A549 (cell line): ENCODE measurements at regions not wholly inside any gene's neighbourhood (a gene's known extent, or its start where the extent isn't known, plus 50 kb on each side); places are given as distances from the start of the nearest gene placed in this dataset.

ENCODE experiments used
- ATAC-seq, 2 experiments: fragments of 200-7000 bp in 1 of 2; fragments of >200 bp in 1 of 2; cut with Nextera tagmentation in 1 of 2; cut with Tn5 transposase in 1 of 2; 3 replicates each; pipeline versions ENCODE4 v1.8.0 to v1.9.1; 2018 to 2020; ENCODE audit warnings: mild to moderate bottlenecking in 1 of 2, moderate library complexity in 1 of 2
- CTCF ChIA-PET: fragments of 300-600 bp; sonication (Branson Sonifier 250); formaldehyde crosslinking; extraction: SDS; loops from one replicate; lab custom pipeline; 2021; ENCODE audit warnings: antibody characterized with exemption, inconsistent platforms; lab: Yijun Ruan, JAX
- POLR2A ChIA-PET: fragments of 350-600 bp; formaldehyde crosslinking; extraction: SDS; loops from one replicate; lab custom pipeline; 2021; ENCODE audit warnings: antibody characterized with exemption, inconsistent platforms; lab: Yijun Ruan, JAX
- DNase-seq, 2 experiments: peaks; one replicate each; pipeline versions ENCODE4 v3.0.0 to v3.0.0-alpha.2; 2011 to 2016; ENCODE audit warnings: low read depth in 1 of 2, low spot score in 1 of 2
- FAIRE-seq: peaks from 2 replicates; lab custom pipeline; 2011; peaks lifted over from hg19 to GRCh38; lab: Jason Lieb, UNC
- H3K27ac ChIP-seq, 2 experiments: fragments of >200 bp; sonication (Bioruptor Twin); formaldehyde crosslinking; 3 replicates each; pipeline ENCODE4 v1.5.1; 2016 to 2017
- H3K4me1 ChIP-seq: fragments of >200 bp; sonication (Bioruptor Twin); formaldehyde crosslinking; 3 replicates; pipeline ENCODE4 v1.6.1; 2016
- H3K4me2 ChIP-seq: fragments of >200 bp; sonication (Bioruptor Twin); formaldehyde crosslinking; 3 replicates; pipeline ENCODE4 v1.6.1; 2016
- H3K4me3 ChIP-seq: fragments of >200 bp; sonication (Bioruptor Twin); formaldehyde crosslinking; 3 replicates; pipeline ENCODE4 v1.5.1; 2016
- H3K9me3 ChIP-seq: fragments of >200 bp; sonication (Bioruptor Twin); formaldehyde crosslinking; 3 replicates; pipeline ENCODE4 v1.6.1; 2016
- BHLHE40 ChIP-seq: IDR thresholded peaks from 2 replicates; pipeline ENCODE4 v1.6.1; 2012; ENCODE audit warnings: low read depth, low read length, inconsistent platforms
- CHD2 ChIP-seq: fragments of 150-350 bp; IDR thresholded peaks from 2 replicates; pipeline ENCODE4 v1.6.1; 2014; ENCODE audit warnings: low read length; ENCODE audit not compliant: partially characterized antibody
- CHD4 ChIP-seq: fragments of 200-600 bp; sonication (generic); IDR thresholded peaks from 2 replicates; pipeline ENCODE4 v1.6.1; 2016; ENCODE audit warnings: antibody characterized with exemption, mild to moderate bottlenecking, borderline replicate concordance
- EHMT2 ChIP-seq: fragments of 200-600 bp; sonication (generic); IDR thresholded peaks from 2 replicates; pipeline ENCODE4 v1.6.1; 2016; ENCODE audit warnings: antibody characterized with exemption, low read depth, mild to moderate bottlenecking, moderate library complexity
- FOSL2 ChIP-seq, 2 experiments: fragments of 450-650 bp in 1 of 2; fragments of >200 bp in 1 of 2; sonication (Bioruptor Twin) in 1 of 2; formaldehyde crosslinking; IDR thresholded peaks; 2 replicates each; pipeline versions ENCODE4 v1.5.0 to v1.6.1; 2016 to 2020; ENCODE audit warnings: mild to moderate bottlenecking in 1 of 2, moderate library complexity in 1 of 2
- FOXS1 ChIP-seq: fragments of 250-450 bp; sonication (Bioruptor Pico); IDR thresholded peaks from 2 replicates; pipeline ENCODE4 v1.5.0; 2020; ENCODE audit warnings: mild to moderate bottlenecking, moderate library complexity
- GATA3 ChIP-seq: IDR thresholded peaks from 2 replicates; pipeline ENCODE4 v1.6.1; 2012; ENCODE audit warnings: borderline replicate concordance
- HEYL ChIP-seq: fragments of 250-450 bp; sonication (Bioruptor Pico); IDR thresholded peaks from 2 replicates; pipeline ENCODE4 v1.8.0; 2021; ENCODE audit warnings: mild to moderate bottlenecking, moderate library complexity
- HOXA7 ChIP-seq: fragments of 250-450 bp; sonication (Bioruptor Pico); IDR thresholded peaks from 2 replicates; pipeline ENCODE4 v1.5.0; 2020; ENCODE audit warnings: mild to moderate bottlenecking, moderate library complexity
- HOXB5 ChIP-seq: fragments of 250-450 bp; sonication (Bioruptor Pico); IDR thresholded peaks from 2 replicates; pipeline ENCODE4 v1.5.0; 2020; ENCODE audit warnings: mild to moderate bottlenecking, moderate library complexity
- JUN ChIP-seq, 2 experiments: fragments of >200 bp; sonication (Bioruptor Twin); formaldehyde crosslinking; IDR thresholded peaks; 2 replicates in 1 of 2; 3 replicates in 1 of 2; pipeline ENCODE4 v1.6.1; 2016 to 2017
- JUNB ChIP-seq: fragments of >200 bp; sonication (Bioruptor Twin); formaldehyde crosslinking; IDR thresholded peaks from 2 replicates; pipeline ENCODE4 v1.6.1; 2016
- KDM5A ChIP-seq: fragments of 200-600 bp; sonication (generic); IDR thresholded peaks from 2 replicates; pipeline ENCODE4 v1.6.1; 2016; ENCODE audit warnings: antibody characterized with exemption, mild to moderate bottlenecking
- MAFK ChIP-seq: fragments of 450-650 bp; IDR thresholded peaks from 2 replicates; pipeline ENCODE4 v1.6.1; 2014; ENCODE audit not compliant: partially characterized antibody
- NFE2L2 ChIP-seq: fragments of 150-350 bp; conservative IDR thresholded peaks from 2 replicates; pipeline ENCODE4 v1.6.1; 2014; ENCODE audit warnings: low read length
- NR3C1 ChIP-seq: fragments of >200 bp; sonication (Bioruptor Twin); formaldehyde crosslinking; IDR thresholded peaks from 3 replicates; pipeline ENCODE4 v1.6.1; 2017
- PHF8 ChIP-seq: fragments of 200-600 bp; sonication (generic); IDR thresholded peaks from 2 replicates; pipeline ENCODE4 v1.6.1; 2016; ENCODE audit warnings: low read depth, mild to moderate bottlenecking, antibody characterized with exemption, moderate library complexity, borderline replicate concordance
- RARB ChIP-seq: fragments of 250-450 bp; sonication (Bioruptor Pico); IDR thresholded peaks from 2 replicates; pipeline ENCODE4 v1.8.0; 2021; ENCODE audit warnings: mild to moderate bottlenecking, moderate library complexity
- RFX5 ChIP-seq: fragments of 450-650 bp; IDR thresholded peaks from 2 replicates; pipeline ENCODE4 v1.7.1; 2014; ENCODE audit warnings: antibody characterized with exemption, mild to moderate bottlenecking, moderate library complexity
- RNF2 ChIP-seq: fragments of 200-600 bp; sonication (generic); IDR thresholded peaks from 2 replicates; pipeline ENCODE4 v1.6.1; 2016; ENCODE audit warnings: low read depth, mild to moderate bottlenecking, antibody characterized with exemption, moderate library complexity, borderline replicate concordance
- SMC3 ChIP-seq: fragments of >200 bp; sonication (Bioruptor Twin); formaldehyde crosslinking; IDR thresholded peaks from 3 replicates; pipeline ENCODE4 v1.6.1; 2018; ENCODE audit warnings: inconsistent platforms
- SREBF2 ChIP-seq: fragments of 450-650 bp; IDR thresholded peaks from 2 replicates; pipeline ENCODE4 v1.6.1; 2014; ENCODE audit warnings: mild to moderate bottlenecking, moderate library complexity
- ZC3H11A ChIP-seq: fragments of 450-650 bp; IDR thresholded peaks from 2 replicates; pipeline ENCODE4 v1.6.1; 2014; ENCODE audit warnings: antibody characterized with exemption, mild to moderate bottlenecking
- ZFP36 ChIP-seq: fragments of 450-650 bp; IDR thresholded peaks from 2 replicates; pipeline ENCODE4 v1.6.1; 2014; ENCODE audit warnings: borderline replicate concordance; ENCODE audit not compliant: partially characterized antibody
- WGBS: methylation state at CpG from one replicate; pipeline ENCODE4 v1.1.6; 2017; ENCODE audit errors: missing lambda C conversion rate; 5-methylcytosine and 5-hydroxymethylcytosine counted together
- TF ChIP-seq, protein P1 (sequence below): fragments of >200 bp; sonication (Bioruptor Twin); formaldehyde crosslinking; IDR thresholded peaks from 3 replicates; pipeline ENCODE4 v1.5.1; 2016
- TF ChIP-seq, protein P2 (sequence below): fragments of >200 bp; sonication (Bioruptor Twin); formaldehyde crosslinking; IDR thresholded peaks from 3 replicates; pipeline ENCODE4 v1.6.1; 2016
- TF ChIP-seq, protein P3 (sequence below): IDR thresholded peaks from 2 replicates; pipeline ENCODE4 v1.6.1; 2012

GRCh38 chr6:120779441-120779840 is 554.8 kb downstream of the TBC1D32 start:
- Histone ChIP-seq H3K4me1 (no peaks in the 10 kb centered on the region), H3K4me3 (no peak overlapping the region), H3K27ac (no peak overlapping the region), H3K4me2 (no peak overlapping the region), H3K9me3 (no peaks in the 10 kb centered on the region)
- ChIA-PET POLR2A (no interaction called here), CTCF (no interaction called here)
- no peak for TF ChIP-seq ZC3H11A
- no peak for TF ChIP-seq BHLHE40
- TF ChIP-seq HOXA7: no peak
- no peak for TF ChIP-seq CHD2
- no peak for TF ChIP-seq HOXB5
- TF ChIP-seq SMC3: no peak
- TF ChIP-seq NR3C1: no peak
- TF ChIP-seq KDM5A: no peak
- TF ChIP-seq JUN (IDR thresholded peaks at IDR 0.05): no peak
- TF ChIP-seq, protein P1, sequence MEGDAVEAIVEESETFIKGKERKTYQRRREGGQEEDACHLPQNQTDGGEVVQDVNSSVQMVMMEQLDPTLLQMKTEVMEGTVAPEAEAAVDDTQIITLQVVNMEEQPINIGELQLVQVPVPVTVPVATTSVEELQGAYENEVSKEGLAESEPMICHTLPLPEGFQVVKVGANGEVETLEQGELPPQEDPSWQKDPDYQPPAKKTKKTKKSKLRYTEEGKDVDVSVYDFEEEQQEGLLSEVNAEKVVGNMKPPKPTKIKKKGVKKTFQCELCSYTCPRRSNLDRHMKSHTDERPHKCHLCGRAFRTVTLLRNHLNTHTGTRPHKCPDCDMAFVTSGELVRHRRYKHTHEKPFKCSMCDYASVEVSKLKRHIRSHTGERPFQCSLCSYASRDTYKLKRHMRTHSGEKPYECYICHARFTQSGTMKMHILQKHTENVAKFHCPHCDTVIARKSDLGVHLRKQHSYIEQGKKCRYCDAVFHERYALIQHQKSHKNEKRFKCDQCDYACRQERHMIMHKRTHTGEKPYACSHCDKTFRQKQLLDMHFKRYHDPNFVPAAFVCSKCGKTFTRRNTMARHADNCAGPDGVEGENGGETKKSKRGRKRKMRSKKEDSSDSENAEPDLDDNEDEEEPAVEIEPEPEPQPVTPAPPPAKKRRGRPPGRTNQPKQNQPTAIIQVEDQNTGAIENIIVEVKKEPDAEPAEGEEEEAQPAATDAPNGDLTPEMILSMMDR: no peak
- no peak for TF ChIP-seq CHD4
- TF ChIP-seq, protein P2, sequence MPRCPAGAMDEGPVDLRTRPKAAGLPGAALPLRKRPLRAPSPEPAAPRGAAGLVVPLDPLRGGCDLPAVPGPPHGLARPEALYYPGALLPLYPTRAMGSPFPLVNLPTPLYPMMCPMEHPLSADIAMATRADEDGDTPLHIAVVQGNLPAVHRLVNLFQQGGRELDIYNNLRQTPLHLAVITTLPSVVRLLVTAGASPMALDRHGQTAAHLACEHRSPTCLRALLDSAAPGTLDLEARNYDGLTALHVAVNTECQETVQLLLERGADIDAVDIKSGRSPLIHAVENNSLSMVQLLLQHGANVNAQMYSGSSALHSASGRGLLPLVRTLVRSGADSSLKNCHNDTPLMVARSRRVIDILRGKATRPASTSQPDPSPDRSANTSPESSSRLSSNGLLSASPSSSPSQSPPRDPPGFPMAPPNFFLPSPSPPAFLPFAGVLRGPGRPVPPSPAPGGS: no peak
- TF ChIP-seq, protein P3, sequence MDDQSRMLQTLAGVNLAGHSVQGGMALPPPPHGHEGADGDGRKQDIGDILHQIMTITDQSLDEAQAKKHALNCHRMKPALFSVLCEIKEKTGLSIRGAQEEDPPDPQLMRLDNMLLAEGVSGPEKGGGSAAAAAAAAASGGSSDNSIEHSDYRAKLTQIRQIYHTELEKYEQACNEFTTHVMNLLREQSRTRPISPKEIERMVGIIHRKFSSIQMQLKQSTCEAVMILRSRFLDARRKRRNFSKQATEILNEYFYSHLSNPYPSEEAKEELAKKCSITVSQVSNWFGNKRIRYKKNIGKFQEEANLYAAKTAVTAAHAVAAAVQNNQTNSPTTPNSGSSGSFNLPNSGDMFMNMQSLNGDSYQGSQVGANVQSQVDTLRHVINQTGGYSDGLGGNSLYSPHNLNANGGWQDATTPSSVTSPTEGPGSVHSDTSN: no peak
- TF ChIP-seq SREBF2: no peak
- TF ChIP-seq NFE2L2: no peak
- no peak for TF ChIP-seq EHMT2
- TF ChIP-seq RFX5: no peak
- TF ChIP-seq RARB (CRISPR knock-in tag): no peak
- no peak for TF ChIP-seq HEYL (CRISPR knock-in tag)
- no peak for DNase-seq
- no peak for ATAC-seq
- no peak for FAIRE-seq
- WGBS: 54% methylated on average over 2 of the region's 4 CpGs

- Histone ChIP-seq H3K4me2 (no peak overlapping the region), H3K9me3 (no peaks in the 10 kb centered on the region), H3K4me1 (no peaks in the 10 kb centered on the region), H3K4me3 (no peak overlapping the region), H3K27ac (no peak overlapping the region)
- ChIA-PET POLR2A (no interaction called here), CTCF (no interaction called here)
- no peak for ATAC-seq
- no peak for DNase-seq
- WGBS: 6% methylated on average over 3 of the region's 3 CpGs
- no peak for FAIRE-seq
- no peak for TF ChIP-seq NR3C1
- TF ChIP-seq GATA3: no peak
- TF ChIP-seq BHLHE40: no peak
- TF ChIP-seq RNF2: no peak
- no peak for TF ChIP-seq MAFK
- TF ChIP-seq FOSL2 (IDR thresholded peaks at IDR 0.05): no peak
- TF ChIP-seq FOSL2 (CRISPR knock-in tag; IDR thresholded peaks at IDR 0.05): no peak
- TF ChIP-seq PHF8: no peak
- TF ChIP-seq ZFP36: no peak
- no peak for TF ChIP-seq HOXA7
- TF ChIP-seq HEYL (CRISPR knock-in tag): no peak
- TF ChIP-seq EHMT2: no peak
- TF ChIP-seq FOXS1 (CRISPR knock-in tag): no peak
- TF ChIP-seq JUNB: no peak
- TF ChIP-seq HOXB5: no peak
- no peak for TF ChIP-seq SMC3
Observed at GRCh38 chr6:120775698-120776097, 558.6 kb downstream of the TBC1D32 start.
